Fibroblast of the aortic adventitia (primary cell): ENCODE measurements at regions not wholly inside any gene's neighbourhood (a gene's known extent, or its start where the extent isn't known, plus 50 kb on each side); places are given as distances from the start of the nearest gene placed in this dataset.

Source experiments
- DNase-seq: peaks from one replicate; pipeline ENCODE4 v3.0.0-alpha.2; 2010; ENCODE audit warnings: low read depth
- H3K4me3 ChIP-seq: 2 replicates; pipeline ENCODE4 v1.5.1; 2011; ENCODE audit warnings: low read depth, mild to moderate bottlenecking, control low read depth, low read length, moderate library complexity
- TF ChIP-seq, protein P1 (sequence below): IDR thresholded peaks from 2 replicates; pipeline ENCODE4 v1.5.1; 2011; ENCODE audit warnings: mild to moderate bottlenecking, low read length, control low read depth, inconsistent platforms; ENCODE audit not compliant: insufficient read depth

DNA sequence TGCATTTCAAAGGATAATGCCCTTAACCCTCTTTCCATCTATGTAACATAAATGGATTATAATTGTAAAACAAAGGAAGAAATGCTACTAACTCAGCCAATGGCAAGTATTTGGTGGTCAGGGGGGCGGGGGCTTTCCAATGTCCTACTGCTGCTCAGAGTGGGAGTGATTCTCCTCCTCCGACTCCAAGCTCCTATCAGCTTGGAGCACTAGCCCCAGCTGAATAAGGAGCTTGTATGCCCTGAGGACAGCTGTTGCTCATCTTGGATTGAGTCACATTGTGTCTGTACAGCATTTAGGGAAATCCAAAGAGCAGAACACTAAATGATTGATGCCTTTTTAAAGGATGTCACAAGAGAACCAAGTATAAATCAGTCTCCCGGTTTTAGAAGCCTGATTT lies 105.6 kb upstream of the ZNF521 start:
- DNase-seq, result no peak
- TF ChIP-seq, protein P1, sequence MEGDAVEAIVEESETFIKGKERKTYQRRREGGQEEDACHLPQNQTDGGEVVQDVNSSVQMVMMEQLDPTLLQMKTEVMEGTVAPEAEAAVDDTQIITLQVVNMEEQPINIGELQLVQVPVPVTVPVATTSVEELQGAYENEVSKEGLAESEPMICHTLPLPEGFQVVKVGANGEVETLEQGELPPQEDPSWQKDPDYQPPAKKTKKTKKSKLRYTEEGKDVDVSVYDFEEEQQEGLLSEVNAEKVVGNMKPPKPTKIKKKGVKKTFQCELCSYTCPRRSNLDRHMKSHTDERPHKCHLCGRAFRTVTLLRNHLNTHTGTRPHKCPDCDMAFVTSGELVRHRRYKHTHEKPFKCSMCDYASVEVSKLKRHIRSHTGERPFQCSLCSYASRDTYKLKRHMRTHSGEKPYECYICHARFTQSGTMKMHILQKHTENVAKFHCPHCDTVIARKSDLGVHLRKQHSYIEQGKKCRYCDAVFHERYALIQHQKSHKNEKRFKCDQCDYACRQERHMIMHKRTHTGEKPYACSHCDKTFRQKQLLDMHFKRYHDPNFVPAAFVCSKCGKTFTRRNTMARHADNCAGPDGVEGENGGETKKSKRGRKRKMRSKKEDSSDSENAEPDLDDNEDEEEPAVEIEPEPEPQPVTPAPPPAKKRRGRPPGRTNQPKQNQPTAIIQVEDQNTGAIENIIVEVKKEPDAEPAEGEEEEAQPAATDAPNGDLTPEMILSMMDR, result no peak
- no peak overlapping the region for H3K4me3 ChIP-seq

DNA sequence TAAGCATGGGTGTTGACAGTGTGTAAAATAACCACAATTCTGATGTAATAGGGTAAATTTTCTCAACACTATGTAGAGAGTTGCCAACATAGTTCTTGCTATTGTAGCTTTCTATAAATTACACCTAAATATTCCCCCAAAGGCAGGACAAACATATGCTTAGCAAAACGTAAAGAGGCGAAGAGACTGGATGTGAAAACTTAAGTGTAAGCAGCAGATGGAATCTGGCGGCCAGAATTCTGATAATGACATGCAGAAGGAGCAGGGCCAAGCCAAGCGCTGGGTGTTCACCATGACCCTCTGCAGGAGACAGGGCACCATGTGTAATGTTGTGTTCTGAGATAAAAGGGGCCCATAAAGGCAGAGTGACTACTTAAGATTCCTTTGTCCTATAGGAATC lies 105.2 kb upstream of the ZNF521 start:
- H3K4me3 ChIP-seq, result no peak overlapping the region
- DNase-seq, result no peak
- TF ChIP-seq, protein P1, result no peak

DNA sequence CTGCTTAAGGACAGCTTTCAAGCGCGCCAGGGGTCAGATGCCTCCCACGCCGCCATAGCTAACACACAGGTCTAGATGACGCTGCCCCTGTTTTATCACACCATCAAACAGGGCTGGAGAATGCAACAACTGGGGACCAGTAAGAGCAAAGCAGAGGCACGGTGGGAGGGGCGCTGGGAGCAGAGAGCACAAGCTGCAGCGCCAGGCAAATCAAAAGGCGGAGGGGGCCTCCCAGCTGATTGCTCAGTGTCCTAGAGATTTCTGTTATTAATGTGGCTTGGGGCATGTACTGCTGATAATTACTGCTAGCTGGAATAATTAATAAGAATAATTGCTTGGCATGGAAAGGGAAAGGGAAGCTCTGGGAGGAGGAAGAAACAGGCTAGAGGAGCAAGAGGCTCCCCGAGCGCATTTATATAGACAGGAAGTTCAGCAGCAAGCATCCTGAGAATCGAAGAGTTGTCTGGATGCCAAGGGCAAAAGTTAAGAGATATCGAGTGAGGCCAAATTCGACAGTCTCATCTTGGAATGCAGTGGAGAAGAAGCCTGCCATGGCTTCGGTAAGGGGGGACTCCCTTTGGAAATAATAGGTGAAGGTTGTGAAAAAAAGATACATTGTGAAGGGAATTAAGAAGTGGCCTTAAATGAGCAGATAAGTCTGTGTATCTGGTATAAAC lies 104.5 kb upstream of the ZNF521 start:
- TF ChIP-seq, protein P1, result no peak
- no peak overlapping the region for H3K4me3 ChIP-seq
- DNase-seq, result no peak

DNA sequence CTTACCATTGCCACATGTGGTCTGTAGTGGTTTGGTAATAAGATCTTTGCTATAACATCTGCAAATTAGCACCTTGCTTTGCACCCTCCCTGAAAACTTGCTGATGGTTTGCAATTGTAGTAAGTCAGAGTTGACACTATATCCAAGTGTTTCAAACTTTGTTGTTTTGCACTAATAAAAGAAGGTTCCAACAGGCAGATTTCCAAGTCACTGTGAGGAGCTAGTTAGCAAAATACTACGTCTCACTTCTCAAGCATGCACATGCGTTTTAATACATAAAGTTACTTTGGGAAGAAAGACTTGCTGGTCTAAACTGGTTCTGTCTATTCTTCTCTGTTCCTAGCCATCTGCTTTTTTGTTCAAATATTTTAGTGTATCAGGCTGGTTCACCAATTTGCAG lies 103.7 kb upstream of the ZNF521 start:
- TF ChIP-seq, protein P1, result no peak
- no peak overlapping the region for H3K4me3 ChIP-seq
- no peak for DNase-seq

DNA sequence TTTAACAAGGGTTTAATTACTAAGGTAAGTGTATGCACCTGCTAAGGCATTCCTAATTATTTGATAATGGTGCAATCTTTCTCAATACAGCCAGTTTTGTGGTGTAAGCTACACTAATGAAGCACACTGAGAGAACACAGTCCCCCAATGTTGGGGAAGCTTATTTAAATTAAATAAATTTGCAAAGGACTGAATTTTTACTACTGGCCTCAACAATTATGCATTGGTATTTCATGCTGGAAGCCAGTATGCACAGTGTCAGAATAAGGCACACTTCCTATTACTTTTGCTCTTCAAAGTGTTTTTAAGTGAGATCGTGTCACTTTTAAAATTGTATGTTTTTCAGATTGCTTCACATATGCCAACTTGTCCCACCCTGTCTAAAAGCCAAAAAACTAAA lies 103.2 kb upstream of the ZNF521 start:
- TF ChIP-seq, protein P1, result no peak
- no peak overlapping the region for H3K4me3 ChIP-seq
- no peak for DNase-seq

DNA sequence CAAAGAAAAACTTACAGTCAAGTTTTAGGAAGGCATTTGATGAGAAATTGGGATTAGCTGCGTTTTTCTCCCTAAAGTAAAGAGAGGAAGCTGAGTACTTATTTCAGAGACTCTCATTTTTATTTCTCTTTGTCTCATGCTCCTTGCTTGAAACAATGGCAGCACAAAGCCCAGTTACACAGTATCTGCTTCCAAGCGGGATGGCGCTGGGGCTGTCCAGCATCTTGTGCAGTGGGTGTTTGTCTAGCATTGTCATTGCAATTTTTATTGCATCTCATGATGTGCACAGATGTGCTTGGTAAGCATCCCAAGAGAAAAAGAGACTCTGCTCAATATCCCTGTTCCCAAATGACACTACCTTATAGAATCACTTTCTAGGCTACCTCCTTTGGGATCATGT lies 102.8 kb upstream of the ZNF521 start:
- TF ChIP-seq, protein P1, result no peak
- H3K4me3 ChIP-seq, result no peak overlapping the region
- DNase-seq, result no peak

DNA sequence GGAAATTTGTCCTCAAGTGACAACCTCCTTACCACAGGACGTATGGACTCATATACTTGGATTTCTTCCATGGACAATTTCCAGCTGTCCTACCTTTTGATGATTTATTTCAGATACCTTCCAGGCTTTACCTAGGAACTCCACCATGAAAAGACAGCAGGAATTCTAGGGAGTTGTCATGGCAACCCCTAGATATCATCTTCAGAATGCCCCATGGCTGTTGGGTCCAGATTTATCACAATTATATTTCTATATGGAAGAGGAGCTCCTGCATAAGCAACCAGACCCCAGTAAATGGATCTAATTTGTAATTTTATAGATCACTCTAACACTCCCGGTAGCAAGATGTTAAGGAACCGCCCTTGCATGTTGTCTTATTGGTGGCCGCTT lies 102.3 kb upstream of the ZNF521 start:
- no peak overlapping the region for H3K4me3 ChIP-seq
- DNase-seq, result no peak
- TF ChIP-seq, protein P1, result no peak
